ENCODE measurements at regions not wholly inside any gene's neighbourhood (a gene's known extent, or its start where the extent isn't known, plus 50 kb on each side); places are given as distances from the start of the nearest gene placed in this dataset.

DNA sequence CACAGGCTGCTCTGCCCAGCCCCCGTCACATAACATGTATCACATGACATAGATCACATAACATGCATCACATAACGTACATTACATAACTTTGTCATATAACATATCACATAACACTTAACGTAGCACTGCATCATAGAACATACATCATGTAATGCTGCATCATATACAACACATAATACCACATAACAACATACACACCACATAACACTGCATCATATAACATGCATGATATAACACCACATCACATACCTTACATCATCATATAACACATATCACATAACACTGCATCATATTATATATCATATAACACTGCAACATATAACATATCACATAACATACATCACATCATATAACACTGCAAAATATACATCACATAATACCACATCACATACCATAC lies 83.8 kb downstream of the AXIN2 start:
- DNase-seq (ENCODE audit: low spot score), result no peak

GRCh38 chr17:65474660-65475059 lies 86.8 kb downstream of the AXIN2 start:
- no peak for DNase-seq (ENCODE audit: low spot score)

DNA sequence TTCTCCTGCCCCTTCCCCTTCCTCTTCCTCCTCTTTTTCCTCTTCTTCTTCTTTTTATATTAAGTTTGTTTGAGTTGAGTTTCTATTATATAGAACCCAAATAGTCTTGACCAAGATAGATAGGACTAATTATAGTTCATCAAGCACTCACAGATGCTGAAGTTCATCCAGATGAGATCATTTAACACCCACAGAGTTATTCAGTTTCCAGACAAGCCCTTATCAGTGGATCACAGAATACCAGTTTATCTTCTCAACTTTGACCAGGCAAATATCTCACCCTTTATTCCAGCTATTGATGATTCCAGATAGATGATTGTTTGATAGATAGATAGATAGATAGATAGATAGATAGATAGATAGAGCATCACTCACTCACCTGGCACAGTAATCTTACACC lies 87.5 kb downstream of the AXIN2 start:
- DNase-seq (ENCODE audit: low spot score), result no peak

DNA sequence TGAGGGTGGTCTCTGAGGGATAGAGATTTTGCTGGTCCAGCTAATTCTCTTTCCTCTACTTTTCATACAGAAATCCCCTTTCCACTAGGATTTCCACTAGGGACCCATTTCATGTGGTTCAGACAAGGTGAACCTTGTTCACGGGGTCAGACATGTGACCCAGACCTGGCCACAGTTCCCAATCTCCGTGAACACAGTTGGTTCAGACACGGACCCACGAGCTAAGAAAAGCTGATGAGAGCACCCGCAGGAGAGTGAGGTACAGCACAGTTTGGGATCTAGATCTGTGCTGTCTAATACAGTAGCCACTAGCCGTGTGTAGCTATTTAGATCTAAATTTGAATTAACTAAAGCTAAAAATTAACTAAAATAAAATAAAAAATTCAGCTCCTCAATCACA lies 88.1 kb downstream of the AXIN2 start:
- DNase-seq (ENCODE audit: low spot score), result no peak

DNA sequence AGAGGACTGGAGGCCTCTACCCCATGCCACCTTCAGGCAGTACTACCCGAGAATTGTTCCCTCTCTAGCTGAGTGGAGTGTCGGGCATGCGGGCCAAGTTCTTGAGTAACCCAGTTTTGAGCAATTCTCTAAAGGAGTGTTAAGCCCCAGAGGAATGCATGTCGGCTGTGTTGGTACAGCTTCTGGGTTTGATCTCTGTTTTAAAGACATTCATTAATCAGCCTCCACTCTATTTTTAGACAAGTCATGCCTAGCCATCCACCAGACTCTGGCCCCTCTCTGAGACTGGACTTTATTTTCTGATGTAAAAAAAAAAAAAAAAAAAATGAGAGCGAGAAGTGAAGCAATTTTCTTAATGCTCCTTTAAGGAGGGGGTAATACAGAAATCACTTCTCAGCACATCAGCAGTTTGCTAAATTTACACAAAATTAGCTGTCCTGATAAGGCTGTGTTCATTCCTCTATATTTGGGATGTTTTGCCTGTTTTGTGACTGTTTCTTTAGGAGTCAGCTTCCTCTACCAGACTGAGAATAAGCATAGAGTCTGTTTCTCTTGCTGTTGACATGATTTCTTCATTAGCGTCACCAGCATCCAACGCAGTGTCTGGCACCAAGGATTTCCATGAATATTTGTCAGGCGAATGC lies 88.7 kb downstream of the AXIN2 start:
- no peak for DNase-seq (ENCODE audit: low spot score)

DNA sequence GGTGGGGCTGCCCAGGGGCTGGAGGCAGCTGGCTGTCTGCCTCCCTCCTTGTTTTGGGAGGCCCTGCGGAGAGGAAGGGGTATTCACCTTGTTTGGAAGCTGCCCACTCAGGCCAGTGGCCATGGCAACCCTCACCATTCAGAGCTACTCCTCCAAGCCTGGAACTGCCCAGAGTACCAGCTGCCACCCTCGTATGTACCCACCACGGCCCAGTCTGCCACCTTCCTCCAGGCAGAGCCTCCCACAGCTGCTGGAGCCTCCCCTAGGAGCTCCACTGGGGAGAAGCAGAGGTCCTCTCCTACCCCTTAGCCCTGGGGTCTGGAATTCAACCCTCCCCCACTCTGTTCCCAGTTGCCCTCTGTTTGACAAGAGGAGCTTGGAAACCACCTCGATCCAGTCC lies 90.7 kb downstream of the AXIN2 start:
- no peak for DNase-seq (ENCODE audit: low spot score)

- DNase-seq (ENCODE audit: low spot score), result no peak
Measured at GRCh38 chr17:65468321-65468720, 93.1 kb downstream of the AXIN2 start.

DNA sequence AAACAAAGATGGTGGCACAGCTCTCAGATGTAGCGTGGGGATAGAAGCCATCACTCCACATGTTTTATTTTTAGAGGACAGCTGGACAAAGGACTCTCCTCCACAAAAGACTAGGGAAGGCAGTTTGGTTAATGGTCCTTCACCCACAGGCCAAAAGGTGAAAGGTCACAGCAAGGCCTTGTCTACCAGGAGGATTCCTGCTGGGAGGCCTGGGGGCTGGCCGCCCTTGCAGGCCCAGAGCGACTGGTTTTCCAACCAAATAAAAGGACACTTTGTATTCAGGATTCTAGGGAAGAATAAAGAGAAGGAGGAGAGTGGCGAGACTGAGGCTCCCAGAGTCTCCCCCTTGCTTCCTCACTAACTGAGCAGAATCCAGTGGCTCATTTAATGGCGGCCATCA lies 94.3 kb downstream of the AXIN2 start:
- DNase-seq (ENCODE audit: low spot score), result no peak

DNA sequence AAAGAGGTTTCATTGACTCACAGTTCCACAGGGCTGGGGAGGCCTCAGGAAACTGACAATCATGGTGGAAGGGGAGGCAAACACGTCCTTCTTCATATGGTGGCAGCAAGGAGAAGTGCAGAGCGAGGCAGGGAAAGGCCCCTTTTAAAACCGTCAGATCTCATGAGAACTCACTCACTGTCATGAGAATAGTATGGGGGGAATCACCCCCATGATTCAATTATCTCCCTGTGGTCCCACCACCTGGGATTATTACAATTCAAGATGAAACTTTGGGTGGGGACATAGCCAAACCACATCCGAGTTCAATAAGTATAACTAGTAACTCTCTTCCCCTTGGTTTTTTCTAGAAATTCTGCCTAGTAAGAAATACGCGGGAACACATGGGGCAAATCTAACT lies 94.9 kb downstream of the AXIN2 start:
- DNase-seq (ENCODE audit: low spot score), result no peak

- no peak for DNase-seq (ENCODE audit: low spot score)
Measured at GRCh38 chr17:65463242-65463641, 98.2 kb downstream of the AXIN2 start.

GRCh38 chr17:65459677-65460347 lies 101.6 kb downstream of the AXIN2 start:
- DNase-seq (ENCODE audit: low spot score), result no peak

DNA sequence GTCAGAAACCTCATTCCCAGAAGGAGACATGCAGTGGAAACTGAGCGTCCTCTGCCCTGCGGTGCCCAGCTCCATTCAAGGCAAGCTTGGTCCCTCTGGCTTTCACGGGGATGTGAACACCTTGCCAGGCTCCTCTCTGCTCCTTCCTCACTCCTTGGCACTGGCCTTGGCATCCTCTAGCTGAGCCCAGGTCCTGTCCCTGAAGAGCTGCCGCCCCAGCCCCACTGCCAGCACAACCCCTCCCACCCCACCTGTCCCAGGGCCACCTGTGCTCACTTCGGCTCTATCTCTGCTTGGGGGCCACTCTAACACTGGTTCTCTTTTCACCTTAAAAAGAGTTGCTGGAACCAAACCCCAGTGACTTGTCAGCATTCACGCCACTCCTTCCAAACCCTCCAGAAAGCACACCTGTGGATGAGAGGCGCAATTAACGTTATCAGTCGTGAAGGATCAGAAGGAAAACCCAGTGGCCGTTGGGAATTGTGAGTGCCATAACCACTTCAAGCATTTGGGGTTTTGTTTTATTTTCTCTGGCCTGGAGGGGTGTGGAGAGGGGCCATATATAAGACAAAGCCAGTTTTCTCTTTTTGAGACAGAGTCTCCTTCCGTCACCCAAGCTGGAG lies 103.7 kb downstream of the AXIN2 start:
- DNase-seq (ENCODE audit: low spot score), result no peak

GRCh38 chr17:65457183-65457582 lies 104.3 kb downstream of the AXIN2 start:
- no peak for DNase-seq (ENCODE audit: low spot score)

DNA sequence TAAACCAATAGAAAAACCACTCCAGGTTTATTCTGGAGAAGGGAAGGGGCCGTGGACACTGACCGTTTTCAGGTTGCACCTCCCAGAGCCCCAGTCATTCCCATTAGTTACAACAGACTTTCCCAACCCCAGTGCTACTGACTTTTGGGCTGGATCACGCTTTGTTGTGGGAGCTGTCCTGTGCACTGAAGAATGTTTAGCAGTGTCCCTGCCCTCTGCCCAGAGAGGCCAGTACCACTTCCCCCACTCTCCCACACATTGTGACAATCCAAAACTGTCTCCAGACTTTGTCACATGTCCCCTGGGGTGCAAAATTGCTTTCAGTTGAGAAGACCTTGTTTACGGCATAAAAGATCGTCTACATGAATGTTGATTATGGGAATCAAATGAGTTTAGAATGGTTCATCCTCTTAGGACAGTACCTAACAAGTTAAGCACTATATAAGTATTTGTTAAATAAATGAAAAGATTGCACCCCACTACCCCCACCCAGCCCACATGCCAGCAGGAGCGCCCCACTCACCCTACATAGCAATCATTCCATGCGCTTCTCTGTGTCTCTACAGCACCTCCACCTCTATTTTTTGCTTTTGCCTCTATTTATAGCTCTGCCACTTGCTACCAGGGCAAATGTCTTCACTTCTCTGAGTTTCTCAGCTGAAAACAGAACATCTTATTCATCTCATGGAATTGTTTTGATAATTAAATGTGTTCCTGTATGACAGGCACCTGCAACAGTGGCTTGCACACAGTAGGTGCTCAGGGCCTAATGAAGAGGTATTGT lies 104.9 kb downstream of the AXIN2 start:
- DNase-seq (ENCODE audit: low spot score), result no peak

DNA sequence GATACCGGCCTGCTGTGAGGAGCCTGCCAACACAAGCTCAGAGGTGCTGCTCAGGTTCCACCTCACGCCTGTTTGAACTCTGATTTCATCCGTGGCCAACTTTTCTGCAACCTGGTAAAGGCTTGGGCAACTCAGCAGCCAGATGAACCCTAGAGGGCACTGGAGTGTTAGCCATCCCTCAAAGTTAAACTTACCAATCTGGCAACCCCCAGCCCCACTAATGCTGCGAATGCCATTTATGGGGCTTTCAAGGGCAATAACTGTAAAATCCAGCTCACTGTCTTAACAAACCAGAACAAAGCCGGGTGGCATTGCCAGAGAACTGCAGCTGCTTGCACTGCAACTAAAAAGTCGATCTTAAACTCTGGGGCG lies 105.5 kb downstream of the AXIN2 start:
- no peak for DNase-seq (ENCODE audit: low spot score)

DNA sequence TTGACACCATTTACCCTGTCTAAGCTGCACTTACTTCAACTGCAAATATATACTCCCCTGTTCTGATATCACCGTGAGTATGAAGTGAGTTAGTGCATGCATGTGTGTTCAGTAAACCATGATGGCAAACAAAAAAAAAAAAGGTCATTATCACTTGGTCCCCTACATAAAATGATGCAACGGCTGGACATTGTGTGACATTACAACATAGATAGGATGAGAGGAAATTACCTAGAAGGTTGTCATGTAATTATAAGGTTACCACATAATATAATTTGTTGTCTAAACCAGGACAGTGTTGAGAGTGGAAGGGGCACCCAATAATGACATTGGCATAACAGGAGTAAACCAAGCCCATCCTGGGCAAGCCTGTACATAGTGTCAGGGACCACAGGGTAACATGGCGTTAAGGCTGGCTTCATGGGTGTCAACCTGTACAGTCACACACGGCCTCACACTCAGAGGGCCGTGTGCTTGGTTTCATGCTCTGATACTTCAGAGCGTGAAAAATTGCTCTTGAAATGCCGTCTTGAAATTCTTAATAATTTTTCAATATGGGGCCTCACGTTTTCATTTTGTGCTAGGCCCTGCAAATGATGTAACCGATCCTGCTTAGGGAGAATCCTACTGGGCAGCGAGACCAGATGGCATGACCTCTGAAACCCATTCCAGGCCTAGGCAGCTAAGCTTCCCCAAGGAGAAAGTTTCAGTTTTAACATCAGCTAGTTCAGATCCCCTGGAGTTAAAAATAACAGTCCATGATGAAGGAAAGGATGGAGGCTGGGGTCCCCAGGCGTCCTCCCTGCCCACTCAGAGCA lies 106.1 kb downstream of the AXIN2 start:
- no peak for DNase-seq (ENCODE audit: low spot score)

DNA sequence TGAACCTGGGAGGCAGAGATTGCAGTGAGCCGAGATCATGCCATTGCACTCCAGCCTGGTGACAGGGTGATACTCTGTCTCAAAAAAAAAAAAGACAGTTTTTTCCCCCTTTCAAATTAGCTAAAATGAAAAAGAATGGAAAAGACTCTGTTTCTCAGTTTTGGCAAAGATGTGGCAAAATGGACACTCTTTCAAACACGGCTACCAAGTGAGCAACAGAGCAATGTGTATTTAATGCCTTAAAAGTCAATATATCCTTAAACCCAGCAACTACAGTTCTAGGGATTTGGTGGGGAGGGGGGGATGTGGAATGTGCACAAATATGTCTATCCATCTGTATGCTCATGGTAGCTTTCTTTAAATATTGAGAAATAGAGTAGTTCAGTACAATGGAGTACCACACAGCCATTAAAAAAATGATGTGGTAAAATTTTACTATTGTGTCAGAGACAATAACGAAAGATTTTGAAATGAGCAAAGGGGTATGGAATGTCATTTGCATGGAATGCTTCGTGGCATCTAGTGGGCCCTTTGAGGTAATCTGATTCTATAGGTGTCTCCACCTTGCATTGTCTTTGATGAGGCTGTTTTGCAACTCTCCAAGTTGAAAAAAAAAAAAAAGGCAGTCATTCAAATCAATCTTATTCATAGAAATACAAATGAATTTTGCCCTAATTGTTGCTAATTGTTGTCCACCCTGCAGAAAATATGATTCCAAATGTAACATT lies 108.1 kb downstream of the AXIN2 start:
- no peak for DNase-seq (ENCODE audit: low spot score)

DNA sequence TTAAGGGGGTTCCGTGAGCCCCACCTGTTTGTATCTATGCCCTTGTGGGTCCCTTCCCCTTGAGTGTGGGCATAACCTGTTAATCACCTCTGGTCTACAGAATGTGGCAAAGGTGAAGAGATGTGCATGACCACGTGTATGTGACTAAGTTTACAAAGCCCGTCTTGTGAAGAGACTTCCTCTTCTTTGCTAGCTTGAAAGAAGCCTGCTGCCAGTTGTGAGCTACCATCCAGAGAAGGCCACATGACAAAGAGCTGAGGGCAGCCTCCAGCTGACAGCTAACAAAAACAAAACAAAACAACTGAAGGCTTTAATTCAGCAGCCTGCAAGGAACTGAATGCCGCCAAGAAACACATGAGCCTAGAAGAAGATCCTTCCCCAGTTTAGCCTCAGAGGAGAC lies 112.0 kb downstream of the AXIN2 start:
- DNase-seq (ENCODE audit: low spot score), result no peak

DNA sequence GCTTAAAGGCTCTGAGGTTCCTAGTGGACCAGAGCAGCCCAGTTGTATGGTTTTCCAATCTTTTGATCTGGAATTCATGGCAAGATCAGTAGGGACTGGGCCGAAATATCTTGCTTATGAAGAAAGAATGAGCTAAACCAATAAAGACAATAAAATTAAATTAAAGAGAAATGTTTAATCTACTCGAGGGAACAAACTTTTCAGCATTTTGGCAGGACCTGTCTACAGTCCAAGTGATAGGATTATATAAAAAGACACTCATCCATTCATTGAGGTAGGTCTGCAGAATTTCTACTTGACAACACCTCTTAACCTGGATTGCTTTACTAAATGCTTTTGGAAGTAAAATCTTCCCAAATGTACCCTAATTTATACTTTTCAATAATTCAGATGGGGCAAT lies 113.6 kb downstream of the AXIN2 start:
- no peak for DNase-seq (ENCODE audit: low spot score)

GRCh38 chr17:65446838-65447526 lies 114.5 kb downstream of the AXIN2 start:
- DNase-seq (ENCODE audit: low spot score), result no peak

GRCh38 chr17:65446043-65446442 lies 115.4 kb downstream of the AXIN2 start:
- DNase-seq (ENCODE audit: low spot score), result no peak
